HFFc6 (cell line): ENCODE measurements at regions not wholly inside any gene's neighbourhood (a gene's known extent, or its start where the extent isn't known, plus 50 kb on each side); places are given as distances from the start of the nearest gene placed in this dataset.

Source experiments
- DNase-seq: peaks from one replicate; pipeline ENCODE4 v3.0.0-alpha.2; 2018
- H3K27ac Mint-ChIP-seq: 2 replicates; pipeline ENCODE4 v1.8.0; 2020; ENCODE audit warnings: mild to moderate bottlenecking, mixed read lengths
- H3K27me3 Mint-ChIP-seq: 2 replicates; pipeline ENCODE4 v1.8.0; 2021; ENCODE audit warnings: mild to moderate bottlenecking, moderate library complexity, mixed read lengths; ENCODE audit not compliant: insufficient read depth
- H3K36me3 Mint-ChIP-seq: 2 replicates; pipeline ENCODE4 v1.8.0; 2021; ENCODE audit warnings: low read depth, mixed read lengths
- H3K4me1 Mint-ChIP-seq: 2 replicates; pipeline ENCODE4 v1.8.0; 2020; ENCODE audit warnings: low read depth, mixed read lengths
- H3K4me3 Mint-ChIP-seq: 2 replicates; pipeline ENCODE4 v1.8.0; 2020; ENCODE audit warnings: mild to moderate bottlenecking, moderate library complexity, mixed read lengths
- H3K9me3 Mint-ChIP-seq: 2 replicates; pipeline ENCODE4 v1.8.0; 2020; ENCODE audit warnings: mild to moderate bottlenecking, mixed read lengths
- TF ChIP-seq, protein P1 (sequence below): fragments of 200-600 bp; sonication (generic); IDR thresholded peaks from 2 replicates; pipeline ENCODE4 v1.5.0; 2021; ENCODE audit warnings: antibody characterized with exemption, mild to moderate bottlenecking

DNA sequence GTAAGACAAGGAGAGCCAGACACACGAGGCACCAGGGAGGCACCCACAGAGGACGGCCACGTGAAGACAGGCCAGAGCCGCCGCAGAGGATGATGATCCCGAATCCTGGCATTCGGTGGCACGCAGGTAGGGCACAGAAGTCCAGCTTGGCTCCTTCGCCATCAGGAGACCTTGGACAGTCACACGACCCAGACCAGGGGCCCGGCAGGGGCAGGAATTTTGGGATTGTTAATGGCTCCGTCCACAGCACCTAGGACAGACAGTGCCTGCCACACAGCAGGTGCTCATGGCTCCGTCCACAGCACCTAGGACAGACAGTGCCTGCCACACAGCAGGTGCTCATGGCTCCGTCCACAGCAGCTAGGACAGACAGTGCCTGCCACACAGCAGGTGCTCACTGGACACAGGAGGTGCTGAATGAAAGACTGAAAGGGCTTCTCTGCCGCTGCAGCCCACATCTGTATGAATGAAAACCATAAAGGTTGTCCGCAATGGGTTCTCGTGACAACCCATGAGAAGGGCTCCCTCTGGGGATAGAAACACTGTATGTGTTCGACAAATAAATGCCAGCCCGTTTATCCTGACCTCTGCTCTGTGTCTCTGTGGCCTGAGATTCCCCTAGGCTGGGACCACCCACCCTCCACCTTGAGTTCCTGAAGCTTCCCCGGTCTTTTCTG, 341.6 kb downstream of the CTTN start:
- Mint-ChIP-seq H3K9me3 (peaks cover 65% of the 10 kb centered on the region), H3K36me3 (peaks cover 18% of the 10 kb centered on the region), H3K27ac (no peak overlapping the region), H3K4me3 (no peak overlapping the region), H3K4me1 (no peaks in the 10 kb centered on the region), H3K27me3 (peaks cover 14% of the 10 kb centered on the region)
- TF ChIP-seq, protein P1, sequence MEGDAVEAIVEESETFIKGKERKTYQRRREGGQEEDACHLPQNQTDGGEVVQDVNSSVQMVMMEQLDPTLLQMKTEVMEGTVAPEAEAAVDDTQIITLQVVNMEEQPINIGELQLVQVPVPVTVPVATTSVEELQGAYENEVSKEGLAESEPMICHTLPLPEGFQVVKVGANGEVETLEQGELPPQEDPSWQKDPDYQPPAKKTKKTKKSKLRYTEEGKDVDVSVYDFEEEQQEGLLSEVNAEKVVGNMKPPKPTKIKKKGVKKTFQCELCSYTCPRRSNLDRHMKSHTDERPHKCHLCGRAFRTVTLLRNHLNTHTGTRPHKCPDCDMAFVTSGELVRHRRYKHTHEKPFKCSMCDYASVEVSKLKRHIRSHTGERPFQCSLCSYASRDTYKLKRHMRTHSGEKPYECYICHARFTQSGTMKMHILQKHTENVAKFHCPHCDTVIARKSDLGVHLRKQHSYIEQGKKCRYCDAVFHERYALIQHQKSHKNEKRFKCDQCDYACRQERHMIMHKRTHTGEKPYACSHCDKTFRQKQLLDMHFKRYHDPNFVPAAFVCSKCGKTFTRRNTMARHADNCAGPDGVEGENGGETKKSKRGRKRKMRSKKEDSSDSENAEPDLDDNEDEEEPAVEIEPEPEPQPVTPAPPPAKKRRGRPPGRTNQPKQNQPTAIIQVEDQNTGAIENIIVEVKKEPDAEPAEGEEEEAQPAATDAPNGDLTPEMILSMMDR, result no peak
- no peak for DNase-seq

GRCh38 chr11:70740488-70740851, 342.1 kb downstream of the CTTN start:
- TF ChIP-seq, protein P1, result no peak
- H3K4me1 Mint-ChIP-seq, result no peaks in the 10 kb centered on the region
- peaks cover 18% of the 10 kb centered on the region for H3K36me3 Mint-ChIP-seq
- peaks cover 70% of the 10 kb centered on the region for H3K9me3 Mint-ChIP-seq
- H3K27me3 Mint-ChIP-seq, result peaks cover 16% of the 10 kb centered on the region
- DNase-seq, result no peak
- no peak overlapping the region for H3K27ac Mint-ChIP-seq
- no peak overlapping the region for H3K4me3 Mint-ChIP-seq

- Mint-ChIP-seq H3K27me3 (peaks cover 13% of the 10 kb centered on the region), H3K9me3 (peaks cover 68% of the 10 kb centered on the region), H3K4me3 (no peak overlapping the region), H3K27ac (no peak overlapping the region), H3K36me3 (peaks cover 13% of the 10 kb centered on the region; the same call in 1 of the 2 replicates), H3K4me1 (no peaks in the 10 kb centered on the region)
- TF ChIP-seq, protein P1, result no peak
- no peak for DNase-seq
Measured at GRCh38 chr11:70741085-70741484, 342.8 kb downstream of the CTTN start.

DNA sequence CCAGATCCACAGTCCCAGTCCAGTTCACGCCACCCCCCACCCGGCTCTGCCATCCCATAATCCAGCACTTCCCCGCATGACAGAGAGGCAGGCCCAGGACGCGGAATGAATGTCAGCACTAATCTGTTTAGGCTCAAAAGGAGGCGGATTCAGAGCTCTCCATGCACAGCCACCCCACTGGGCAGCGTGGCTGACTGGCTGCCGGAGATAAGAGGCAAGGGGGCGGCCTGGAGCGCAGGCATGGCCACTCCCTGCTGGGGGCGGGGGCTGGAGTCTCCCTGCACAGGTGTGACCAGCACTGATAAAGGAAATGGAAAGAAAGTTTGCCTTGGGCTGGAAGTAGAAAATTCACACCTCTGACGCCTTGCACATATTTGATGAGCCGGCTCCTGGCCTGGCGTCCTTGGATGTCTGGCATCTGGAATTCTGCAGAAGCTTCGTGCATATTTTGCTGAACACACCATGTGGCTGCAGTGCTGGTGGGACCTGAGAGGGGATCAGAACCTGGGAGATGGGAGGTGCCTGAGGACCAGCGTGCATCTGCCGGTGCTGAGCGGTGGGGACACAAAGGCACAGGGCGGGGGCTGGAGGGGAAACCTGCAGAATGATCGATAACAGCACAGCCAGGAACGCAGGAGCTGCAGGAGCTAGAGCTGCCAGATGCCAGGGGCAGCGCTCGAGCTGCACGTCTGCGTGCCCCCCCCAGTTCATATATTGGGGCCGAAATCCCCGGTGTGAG, 344.4 kb downstream of the CTTN start:
- Mint-ChIP-seq H3K9me3 (peaks cover 61% of the 10 kb centered on the region), H3K27ac (no peak overlapping the region), H3K4me3 (no peak overlapping the region), H3K27me3 (peaks cover 12% of the 10 kb centered on the region), H3K36me3 (0 out of 2 replicates have a peak, but pooled peaks cover 5% of the 10 kb centered on the region), H3K4me1 (no peaks in the 10 kb centered on the region)
- TF ChIP-seq, protein P1, result no peak
- DNase-seq, result no peak

DNA sequence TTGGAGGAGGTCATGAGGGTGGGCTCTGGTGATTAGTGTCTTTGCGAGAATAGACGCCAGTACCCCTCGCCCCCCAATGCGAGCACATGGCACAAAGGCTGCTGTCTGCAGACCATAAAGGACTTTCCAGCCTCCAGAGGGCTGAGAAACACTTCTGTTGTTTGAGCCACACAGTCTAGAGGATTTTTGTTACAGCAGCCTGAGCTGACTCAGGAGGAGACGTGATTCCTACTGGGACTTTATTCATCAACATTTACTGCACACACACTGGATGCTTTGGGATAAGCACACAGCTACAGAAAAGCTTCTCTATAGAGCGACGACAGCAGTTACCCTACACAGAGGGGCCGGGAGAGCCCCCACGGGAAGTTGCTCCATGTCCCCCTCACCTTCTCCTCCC, 345.0 kb downstream of the CTTN start:
- TF ChIP-seq, protein P1, result no peak
- H3K36me3 Mint-ChIP-seq, result 0 out of 2 replicates have a peak, but pooled peaks cover 6% of the 10 kb centered on the region
- peaks cover 12% of the 10 kb centered on the region for H3K27me3 Mint-ChIP-seq
- H3K9me3 Mint-ChIP-seq, result peaks cover 61% of the 10 kb centered on the region
- DNase-seq, result no peak
- H3K4me3 Mint-ChIP-seq, result no peak overlapping the region
- no peak overlapping the region for H3K27ac Mint-ChIP-seq
- no peaks in the 10 kb centered on the region for H3K4me1 Mint-ChIP-seq
